Cerebellar nuclear complex (tissue), 1 donor: ENCODE measurements at regions not wholly inside any gene's neighbourhood (a gene's known extent, or its start where the extent isn't known, plus 50 kb on each side); places are given as distances from the start of the nearest gene placed in this dataset.
"Not testable (repeated sequence)": the region's sequence is repeated elsewhere in the genome, so short reads cannot be mapped to it uniquely, and the experiment has no call there.

Experiments
- DNase-seq, 2 experiments: peaks; one replicate each; lab custom pipeline; 2025; lab: John Stamatoyannopoulos, UW

GRCh38 chr22:22193923-22194322 lies 50.7 kb upstream of the VPREB1 start:
- DNase-seq, result no peak

DNA sequence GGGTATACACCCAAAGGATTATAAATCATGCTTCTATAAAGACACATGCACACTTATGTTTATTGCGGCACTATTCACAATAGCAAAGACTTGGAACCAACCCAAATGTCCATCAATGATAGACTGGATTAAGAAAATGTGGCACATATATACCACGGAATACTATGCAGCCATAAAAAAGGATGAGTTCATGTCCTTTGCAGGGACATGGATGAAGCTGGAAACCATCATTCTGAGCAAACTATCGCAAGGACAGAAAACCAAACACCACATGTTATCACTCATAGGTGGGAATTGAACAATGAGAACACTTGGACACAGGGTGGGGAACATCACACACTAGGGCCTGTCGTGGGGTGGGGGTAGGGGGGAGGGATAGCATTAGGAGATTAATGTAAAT lies 51.1 kb upstream of the VPREB1 start:
- DNase-seq, result not testable (repeated sequence)

DNA sequence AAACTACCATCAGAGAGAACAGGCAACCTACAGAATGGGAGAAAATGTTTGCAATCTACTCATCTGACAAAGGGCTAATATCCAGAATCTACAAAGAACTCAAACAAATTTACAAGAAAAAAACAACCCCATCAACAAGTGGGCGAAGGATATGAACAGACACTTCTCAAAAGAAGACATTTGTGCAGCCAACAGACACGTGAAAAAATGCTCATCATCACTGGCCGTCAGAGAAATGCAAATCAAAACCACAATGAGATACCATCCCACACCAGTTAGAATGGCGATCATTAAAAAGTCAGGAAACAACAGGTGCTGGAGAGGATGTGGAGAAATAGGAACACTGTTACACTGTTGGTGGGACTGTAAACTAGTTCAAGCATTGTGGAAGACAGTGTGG lies 51.6 kb upstream of the VPREB1 start:
- not testable (repeated sequence) for DNase-seq

GRCh38 chr22:22189796-22190195 lies 54.8 kb upstream of the VPREB1 start:
- DNase-seq, result not testable (repeated sequence)

GRCh38 chr22:22187863-22188262 lies 56.7 kb upstream of the VPREB1 start:
- DNase-seq, result not testable (repeated sequence)

DNA sequence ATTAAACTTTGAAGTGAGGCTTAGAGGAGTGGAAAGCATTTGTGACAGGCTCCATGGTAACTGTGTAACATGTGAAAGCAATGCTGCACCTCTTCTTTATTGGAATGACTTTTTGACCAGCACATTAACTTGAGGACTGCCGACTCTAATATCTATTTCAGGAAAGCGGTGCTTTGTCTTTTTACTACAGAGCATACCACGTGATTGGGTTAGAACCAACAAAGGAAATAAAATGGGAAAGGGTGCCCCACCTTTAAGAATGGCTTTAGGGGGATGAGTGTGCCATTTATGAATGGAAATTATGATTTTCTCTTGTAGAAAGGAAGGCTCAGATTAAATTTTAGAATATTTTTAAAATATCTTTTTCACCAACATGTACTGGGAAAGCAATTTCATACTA lies 57.3 kb upstream of the VPREB1 start:
- DNase-seq, result no peak

DNA sequence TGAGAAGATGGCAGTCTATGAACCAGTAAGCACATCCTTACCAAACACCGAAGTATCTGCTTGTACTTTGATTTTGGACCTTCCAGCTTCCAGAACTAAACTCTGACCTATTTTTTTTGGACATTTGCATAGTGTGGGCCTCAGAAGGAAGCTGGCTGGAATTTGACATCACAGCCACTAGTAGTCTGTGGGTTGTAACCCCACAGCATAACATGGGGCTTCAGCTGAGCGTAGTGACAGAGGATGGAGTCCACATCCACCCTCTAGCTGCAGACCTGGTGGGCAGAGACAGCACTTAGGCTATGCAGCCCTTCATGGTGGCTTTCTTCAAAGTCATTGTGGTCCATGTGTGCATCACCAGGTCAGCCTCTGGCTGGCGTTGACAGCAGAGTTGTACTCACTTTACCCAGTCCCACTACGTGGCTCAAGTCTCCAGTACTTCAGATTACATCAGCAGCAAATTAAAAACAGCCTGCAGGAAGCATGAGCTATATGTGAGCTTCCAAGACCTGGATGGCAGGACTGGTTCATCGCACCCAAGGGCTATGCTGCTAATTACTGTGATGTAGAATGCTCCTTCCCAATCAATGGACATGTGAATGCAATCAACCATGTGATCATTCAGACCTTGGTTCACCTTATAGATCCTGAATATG lies 58.6 kb upstream of the VPREB1 start:
- no peak for DNase-seq

DNA sequence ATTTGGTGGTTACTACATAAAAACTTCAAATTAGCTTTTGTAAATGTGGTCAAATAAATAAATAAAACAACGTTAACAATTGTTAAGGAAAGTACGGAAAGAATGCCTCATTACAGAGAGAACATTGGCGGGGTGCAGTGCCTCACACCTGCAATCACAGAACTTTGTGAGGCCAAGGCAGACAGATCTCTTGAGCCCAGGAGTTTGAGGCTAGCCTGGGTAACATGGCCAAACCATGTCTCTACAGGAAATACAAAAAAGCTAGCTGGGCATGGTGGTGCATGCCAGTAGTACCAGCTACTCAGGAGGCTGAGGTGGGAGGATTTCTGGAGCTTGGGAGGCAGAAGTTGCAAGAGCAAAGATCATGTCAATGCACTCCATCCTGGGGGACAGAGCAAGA lies 59.4 kb upstream of the VPREB1 start:
- DNase-seq, result no peak

- DNase-seq, result no peak
Observed at GRCh38 chr22:22184277-22184807, 60.2 kb upstream of the VPREB1 start.

DNA sequence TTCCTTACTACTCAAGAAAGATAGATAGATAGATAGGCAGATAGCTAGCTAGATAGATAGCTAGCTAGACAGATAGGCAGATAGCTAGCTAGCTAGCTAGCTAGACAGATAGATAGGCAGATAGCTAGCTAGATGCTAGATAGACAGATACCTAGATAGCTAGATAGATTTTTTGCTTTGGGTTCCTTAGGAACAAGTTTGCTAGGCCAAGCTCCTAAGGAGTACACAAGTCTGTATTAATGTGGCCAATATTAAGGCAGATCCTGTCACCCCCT lies 61.7 kb upstream of the VPREB1 start:
- no peak for DNase-seq

- DNase-seq, result no peak
Observed at GRCh38 chr22:22182218-22182989, 62.2 kb upstream of the VPREB1 start.

GRCh38 chr22:22181341-22181850 lies 63.2 kb upstream of the VPREB1 start:
- no peak for DNase-seq

DNA sequence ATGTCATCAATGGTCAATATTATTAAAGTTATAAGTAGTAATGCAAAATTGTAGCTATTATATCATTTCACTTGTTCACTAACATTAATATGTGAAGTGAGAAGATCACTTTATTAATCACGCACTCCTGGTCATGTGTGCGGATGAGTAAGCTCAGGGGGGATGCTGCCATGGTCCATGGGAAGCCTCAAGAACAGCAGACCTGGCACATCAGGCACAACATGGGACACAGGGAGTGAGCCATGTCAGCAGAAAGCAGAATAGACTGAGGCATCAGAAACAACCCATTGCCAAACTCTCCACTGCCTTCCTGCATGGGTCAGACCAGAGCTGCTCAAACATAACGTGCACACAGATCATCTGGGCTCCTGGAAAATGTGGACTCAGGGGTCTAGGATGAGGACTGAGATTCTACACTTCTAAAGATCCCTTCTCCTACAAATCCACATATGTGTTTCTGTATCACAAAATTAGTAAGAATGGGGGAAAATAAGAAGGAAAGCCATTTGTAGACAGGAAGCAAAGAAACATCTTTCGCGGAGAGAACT lies 63.8 kb upstream of the VPREB1 start:
- no peak for DNase-seq

- DNase-seq, result no peak
Observed at GRCh38 chr22:22179858-22180257, 64.7 kb upstream of the VPREB1 start.

GRCh38 chr22:22178992-22179391 lies 65.6 kb upstream of the VPREB1 start:
- no peak for DNase-seq

DNA sequence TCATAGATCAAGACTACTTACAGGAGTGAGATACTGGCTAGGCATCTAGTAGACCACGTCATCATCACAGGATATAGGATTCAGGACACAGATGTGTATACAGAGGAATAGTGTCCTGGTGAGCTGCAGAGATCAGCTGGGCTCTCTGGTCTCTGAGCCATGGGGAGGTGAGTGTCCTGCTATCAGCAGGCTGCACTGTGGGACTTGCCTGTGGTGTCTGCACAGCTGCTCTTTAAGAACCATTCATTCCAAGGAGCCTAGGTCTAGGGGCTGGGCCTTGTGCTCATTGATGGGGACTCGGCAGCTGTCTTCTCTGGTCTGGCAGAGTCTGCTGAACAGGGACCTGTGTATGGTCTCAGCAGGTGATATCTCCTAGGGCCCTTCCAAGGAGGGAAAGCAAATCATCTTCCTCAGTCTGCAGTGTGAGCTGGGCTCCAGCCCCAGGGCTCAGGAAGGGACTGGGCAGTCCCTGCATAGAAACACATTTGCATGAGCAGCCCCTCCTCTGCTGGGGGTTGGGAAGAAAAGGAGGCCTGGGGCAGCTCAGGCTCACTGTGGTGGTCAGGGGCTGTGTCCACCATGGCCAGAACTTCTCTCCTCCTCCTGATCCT lies 66.1 kb upstream of the VPREB1 start:
- DNase-seq, result no peak

- no peak for DNase-seq
Observed at GRCh38 chr22:22176929-22177616, 67.5 kb upstream of the VPREB1 start.

DNA sequence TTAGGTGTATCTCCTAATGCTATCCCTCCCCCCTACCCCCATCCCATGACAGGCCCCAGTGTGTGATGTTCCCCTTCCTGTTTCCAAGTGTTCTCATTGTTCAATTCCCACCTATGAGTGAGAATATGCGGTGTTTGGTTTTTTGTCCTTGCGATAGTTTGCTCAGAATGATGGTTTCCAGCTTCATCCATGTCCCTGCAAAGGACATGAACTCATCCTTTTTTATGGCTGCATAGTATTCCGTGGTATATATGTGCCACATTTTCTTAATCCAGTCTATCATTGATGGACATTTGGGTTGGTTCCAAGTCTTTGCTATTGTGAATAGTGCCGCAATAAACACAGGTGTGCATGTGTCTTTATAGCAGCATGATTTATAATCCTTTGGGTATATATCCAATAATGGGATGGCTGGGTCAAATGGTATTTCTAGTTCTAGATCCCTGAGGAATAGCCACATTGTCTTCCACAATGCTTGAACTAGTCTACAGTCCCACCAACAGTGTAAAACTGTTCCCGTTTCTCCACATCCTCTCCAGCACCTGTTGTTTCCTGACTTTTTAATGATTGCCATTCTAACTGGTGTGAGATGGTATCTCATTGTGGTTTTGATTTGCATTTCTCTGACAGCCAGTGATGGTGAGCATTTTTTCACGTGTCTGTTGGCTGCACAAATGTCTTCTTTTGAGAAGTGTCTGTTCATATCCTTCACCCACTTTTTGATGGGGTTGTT lies 71.5 kb upstream of the VPREB1 start:
- DNase-seq, result not testable (repeated sequence)

GRCh38 chr22:22171357-22172218 lies 73.0 kb upstream of the VPREB1 start:
- no peak for DNase-seq

DNA sequence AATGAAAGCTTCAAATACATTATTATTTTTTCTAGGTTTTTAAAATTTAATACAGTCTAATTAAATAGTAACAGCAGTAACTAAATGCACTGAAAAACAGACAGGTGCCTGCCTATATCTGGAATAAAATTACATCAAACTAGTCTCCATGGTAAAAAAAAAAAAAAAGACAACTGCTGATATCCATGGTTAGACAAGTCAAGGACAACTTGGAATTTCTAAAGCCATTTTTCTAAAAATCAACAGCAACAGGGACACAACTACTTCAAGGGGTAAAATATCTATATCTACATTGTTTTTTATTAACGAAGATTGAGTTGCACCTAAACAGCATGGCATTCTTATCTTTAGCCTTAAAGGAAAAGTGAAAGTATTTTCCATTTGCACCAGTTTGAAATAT lies 74.7 kb upstream of the VPREB1 start:
- no peak for DNase-seq
